Colonic mucosa (tissue), 4 donors: ENCODE measurements at regions not wholly inside any gene's neighbourhood (a gene's known extent, or its start where the extent isn't known, plus 50 kb on each side); places are given as distances from the start of the nearest gene placed in this dataset.

ENCODE experiments used
- DNase-seq: peaks from one replicate; pipeline ENCODE4 v3.0.0-alpha.2; 2020
- H3K27ac ChIP-seq: fragments of 200-600 bp; one replicate; pipeline ENCODE4 v1.8.0; 2021
- H3K27me3 ChIP-seq: fragments of 200-600 bp; one replicate; pipeline ENCODE4 v1.8.0; 2021
- H3K36me3 ChIP-seq: fragments of 200-600 bp; one replicate; pipeline ENCODE4 v1.8.0; 2021
- H3K4me1 ChIP-seq: fragments of 200-600 bp; one replicate; pipeline ENCODE4 v1.8.0; 2021; ENCODE audit warnings: mild to moderate bottlenecking
- H3K4me3 ChIP-seq: fragments of 200-600 bp; one replicate; pipeline ENCODE4 v1.8.0; 2021
- H3K9ac ChIP-seq, 2 donors: one replicate each; pipeline ENCODE4 v1.7.0; 2013; ENCODE audit warnings: control low read depth in 2 of 2, low read depth in 2 of 2, low read length in 2 of 2
- H3K9me3 ChIP-seq: fragments of 200-600 bp; one replicate; pipeline ENCODE4 v1.8.0; 2021
- intact Hi-C: fragments of 100-400 bp; cut with DNase I; formaldehyde crosslinking; loops from one replicate; pipeline ENCODE4 v1.14.1; 2022
- TF ChIP-seq, protein P1 (sequence below): fragments of 200-600 bp; IDR thresholded peaks from one replicate; pipeline ENCODE4 v1.8.0; 2022; ENCODE audit warnings: antibody characterized with exemption, mild to moderate bottlenecking
- donor health status: healthy.
- donor health status: DM: no; HTN: no; CAD: no.
- donor health status: DM: no; HTN: no; CAD: no.

GRCh38 chr22:48265000-48265625 is 1502.7 kb downstream of the TBC1D22A start:
- intact Hi-C loops = no loop called here
- H3K4me1 ChIP-seq = no peaks in the 10 kb centered on the region
- no peak overlapping the region for H3K27ac ChIP-seq
- H3K27me3 ChIP-seq = no peaks in the 10 kb centered on the region
- no peak for DNase-seq
- H3K36me3 ChIP-seq = no peaks in the 10 kb centered on the region
- TF ChIP-seq, protein P1, sequence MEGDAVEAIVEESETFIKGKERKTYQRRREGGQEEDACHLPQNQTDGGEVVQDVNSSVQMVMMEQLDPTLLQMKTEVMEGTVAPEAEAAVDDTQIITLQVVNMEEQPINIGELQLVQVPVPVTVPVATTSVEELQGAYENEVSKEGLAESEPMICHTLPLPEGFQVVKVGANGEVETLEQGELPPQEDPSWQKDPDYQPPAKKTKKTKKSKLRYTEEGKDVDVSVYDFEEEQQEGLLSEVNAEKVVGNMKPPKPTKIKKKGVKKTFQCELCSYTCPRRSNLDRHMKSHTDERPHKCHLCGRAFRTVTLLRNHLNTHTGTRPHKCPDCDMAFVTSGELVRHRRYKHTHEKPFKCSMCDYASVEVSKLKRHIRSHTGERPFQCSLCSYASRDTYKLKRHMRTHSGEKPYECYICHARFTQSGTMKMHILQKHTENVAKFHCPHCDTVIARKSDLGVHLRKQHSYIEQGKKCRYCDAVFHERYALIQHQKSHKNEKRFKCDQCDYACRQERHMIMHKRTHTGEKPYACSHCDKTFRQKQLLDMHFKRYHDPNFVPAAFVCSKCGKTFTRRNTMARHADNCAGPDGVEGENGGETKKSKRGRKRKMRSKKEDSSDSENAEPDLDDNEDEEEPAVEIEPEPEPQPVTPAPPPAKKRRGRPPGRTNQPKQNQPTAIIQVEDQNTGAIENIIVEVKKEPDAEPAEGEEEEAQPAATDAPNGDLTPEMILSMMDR = no peak
- no peaks in the 10 kb centered on the region for H3K9me3 ChIP-seq
- H3K4me3 ChIP-seq = no peak overlapping the region
- H3K9ac ChIP-seq = no peak overlapping the region

DNA sequence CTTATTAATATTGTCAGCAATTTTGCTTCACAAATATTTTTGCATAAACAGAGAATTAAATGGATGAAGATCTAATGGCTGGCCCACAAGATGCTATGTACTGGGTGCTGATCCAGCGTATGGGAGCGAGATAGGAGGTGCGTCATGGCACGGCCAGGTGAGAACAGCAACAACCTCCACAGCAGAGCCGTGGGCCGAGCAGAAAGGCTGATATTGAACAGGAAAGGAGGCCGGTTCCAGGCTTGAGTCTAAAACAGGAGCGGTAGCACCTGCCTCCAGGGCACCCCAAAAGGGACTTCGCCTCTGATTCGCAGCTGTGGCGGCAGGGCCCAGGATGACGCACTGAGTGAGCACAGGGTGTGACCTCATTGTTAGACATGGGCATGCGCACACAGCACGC is 1502.1 kb downstream of the TBC1D22A start:
- H3K36me3 ChIP-seq = no peaks in the 10 kb centered on the region
- no peak overlapping the region for H3K4me3 ChIP-seq
- intact Hi-C loops = no loop called here
- TF ChIP-seq, protein P1 = no peak
- H3K4me1 ChIP-seq = no peaks in the 10 kb centered on the region
- no peak overlapping the region for H3K9ac ChIP-seq
- no peaks in the 10 kb centered on the region for H3K9me3 ChIP-seq
- no peaks in the 10 kb centered on the region for H3K27me3 ChIP-seq
- H3K27ac ChIP-seq = no peak overlapping the region
- DNase-seq = no peak

DNA sequence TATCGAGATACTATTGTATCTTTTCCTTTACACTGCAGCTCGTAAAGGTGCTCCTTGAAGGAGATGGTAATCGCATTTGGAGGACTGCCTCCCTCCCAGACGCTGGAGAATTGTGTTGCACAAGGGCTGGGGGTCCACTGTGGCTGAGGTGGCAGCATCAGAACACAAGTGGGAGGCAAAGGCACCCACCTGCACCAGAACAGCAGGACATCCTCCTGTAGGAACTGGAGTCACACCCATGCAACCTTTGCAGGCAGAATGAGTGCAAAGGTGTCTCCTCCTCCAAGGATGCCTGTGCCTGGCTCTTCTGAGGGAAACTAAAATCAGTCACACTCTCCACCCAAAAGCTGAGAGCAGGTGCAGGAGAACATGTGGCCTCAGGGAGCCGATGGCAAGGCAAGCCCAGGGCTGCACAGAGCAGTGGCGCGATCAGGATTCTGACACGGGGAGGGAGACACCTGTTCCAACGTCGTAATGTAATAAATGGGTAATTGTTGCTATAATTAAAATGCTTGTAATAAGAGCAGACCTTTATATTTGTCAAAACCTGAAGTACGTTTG is 1501.4 kb downstream of the TBC1D22A start:
- no peaks in the 10 kb centered on the region for H3K36me3 ChIP-seq
- no peaks in the 10 kb centered on the region for H3K27me3 ChIP-seq
- no peaks in the 10 kb centered on the region for H3K9me3 ChIP-seq
- no peak for DNase-seq
- H3K9ac ChIP-seq = no peak overlapping the region
- intact Hi-C loops = no loop called here
- no peak overlapping the region for H3K4me3 ChIP-seq
- TF ChIP-seq, protein P1 = no peak
- no peak overlapping the region for H3K27ac ChIP-seq
- no peaks in the 10 kb centered on the region for H3K4me1 ChIP-seq

DNA sequence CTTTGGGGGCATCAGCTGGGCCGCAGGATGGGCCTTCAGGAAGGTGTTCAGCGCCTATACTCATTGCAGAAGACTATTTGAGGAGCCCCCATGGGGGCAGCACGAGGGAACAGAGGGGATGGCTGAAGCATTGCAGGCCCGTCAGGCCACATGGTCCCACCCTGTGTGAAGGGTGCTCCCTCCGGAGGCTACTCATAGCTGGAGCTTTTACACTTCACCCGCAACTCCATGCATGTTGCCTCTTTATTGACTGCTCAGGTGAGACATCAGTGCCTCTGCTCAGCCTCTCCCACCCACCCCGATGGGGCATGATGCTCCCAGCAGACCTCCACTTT is 1500.9 kb downstream of the TBC1D22A start:
- Histone ChIP-seq H3K27ac (no peak overlapping the region), H3K36me3 (no peaks in the 10 kb centered on the region), H3K9ac (no peak overlapping the region), H3K9me3 (no peaks in the 10 kb centered on the region), H3K27me3 (no peaks in the 10 kb centered on the region), H3K4me3 (no peak overlapping the region), H3K4me1 (no peaks in the 10 kb centered on the region)
- intact Hi-C loops = no loop called here
- DNase-seq = no peak
- TF ChIP-seq, protein P1 = no peak

- Histone ChIP-seq H3K4me1 (no peaks in the 10 kb centered on the region), H3K9me3 (no peaks in the 10 kb centered on the region), H3K27me3 (no peaks in the 10 kb centered on the region), H3K27ac (no peak overlapping the region), H3K4me3 (no peak overlapping the region), H3K9ac (no peak overlapping the region), H3K36me3 (no peaks in the 10 kb centered on the region)
- intact Hi-C loops = no loop called here
- TF ChIP-seq, protein P1 = no peak
- DNase-seq = no peak
Measured at GRCh38 chr22:48262596-48263430, 1500.4 kb downstream of the TBC1D22A start.
